H4 (cell line): ENCODE measurements at regions not wholly inside any gene's neighbourhood (a gene's known extent, or its start where the extent isn't known, plus 50 kb on each side); places are given as distances from the start of the nearest gene placed in this dataset.
"Not testable (repeated sequence)": the region's sequence is repeated elsewhere in the genome, so short reads cannot be mapped to it uniquely, and the experiment has no call there.

Experiments used
- DNase-seq: peaks from one replicate; pipeline ENCODE4 v3.0.0-alpha.2; 2015; ENCODE audit warnings: low spot score

DNA sequence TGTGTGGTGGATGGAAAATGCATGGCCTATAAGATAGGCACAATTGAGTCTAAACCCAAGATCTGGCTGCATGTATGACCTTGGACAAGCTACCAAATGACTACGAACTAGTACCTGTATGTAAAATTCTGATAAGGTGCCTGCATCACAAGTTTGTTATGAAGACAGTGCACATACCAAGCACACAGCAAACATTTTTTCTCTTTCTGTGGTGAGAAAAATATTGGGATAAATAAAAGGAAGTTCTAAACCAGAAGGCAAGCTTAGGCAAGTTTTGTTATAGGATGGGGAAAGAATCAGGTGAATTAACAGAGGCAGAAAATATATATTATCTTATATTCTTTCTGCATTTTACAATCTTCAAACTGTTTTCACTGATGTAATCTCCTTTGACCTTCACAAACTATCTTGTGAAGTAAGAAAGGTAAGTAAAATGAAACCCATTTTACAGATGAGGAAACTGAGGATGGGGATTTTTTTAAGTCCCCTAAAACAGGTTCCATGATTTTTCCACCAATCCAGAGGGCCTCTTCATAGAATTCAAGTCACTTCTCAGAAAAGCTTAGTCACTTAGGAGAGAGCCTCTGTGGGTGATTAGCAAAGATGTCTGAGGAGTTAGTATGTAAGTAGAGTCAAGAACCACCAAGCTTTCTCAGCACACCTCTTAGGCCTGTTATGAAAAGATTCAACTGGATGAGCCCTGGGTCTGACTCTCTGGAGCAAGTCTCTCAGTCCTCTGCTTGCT, 132.0 kb upstream of the RAP1B start:
- no peak for DNase-seq

DNA sequence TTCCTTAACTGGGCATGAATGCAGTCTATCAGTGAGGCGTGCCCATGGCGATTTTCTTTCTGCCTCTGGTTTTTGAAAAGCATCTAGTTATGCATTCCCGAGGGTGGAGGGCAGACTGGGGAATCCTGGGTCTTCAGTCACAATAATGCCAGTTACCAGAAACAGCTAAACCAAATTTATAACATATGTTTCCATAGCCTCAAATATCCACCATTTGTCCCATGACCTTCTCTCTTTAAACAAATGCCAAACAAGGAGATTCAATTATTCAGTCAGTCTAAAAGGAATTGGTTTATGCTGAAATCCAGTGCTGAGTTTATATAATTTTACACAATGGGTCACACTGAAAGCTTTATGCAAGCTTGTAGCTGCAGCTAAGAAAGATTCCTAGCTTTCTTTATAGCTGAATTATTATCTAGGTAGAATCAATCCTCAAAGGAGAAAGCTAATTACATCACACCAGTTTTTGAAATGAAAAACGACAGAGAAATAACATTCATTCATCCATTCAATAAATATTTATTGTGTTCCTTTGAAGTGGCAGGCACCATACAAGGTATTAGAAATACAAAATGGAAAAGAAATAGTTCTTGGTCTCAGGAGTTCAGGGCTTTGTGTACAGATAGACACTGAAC, 131.3 kb upstream of the RAP1B start:
- peak; percentile 33 for DNase-seq

DNA sequence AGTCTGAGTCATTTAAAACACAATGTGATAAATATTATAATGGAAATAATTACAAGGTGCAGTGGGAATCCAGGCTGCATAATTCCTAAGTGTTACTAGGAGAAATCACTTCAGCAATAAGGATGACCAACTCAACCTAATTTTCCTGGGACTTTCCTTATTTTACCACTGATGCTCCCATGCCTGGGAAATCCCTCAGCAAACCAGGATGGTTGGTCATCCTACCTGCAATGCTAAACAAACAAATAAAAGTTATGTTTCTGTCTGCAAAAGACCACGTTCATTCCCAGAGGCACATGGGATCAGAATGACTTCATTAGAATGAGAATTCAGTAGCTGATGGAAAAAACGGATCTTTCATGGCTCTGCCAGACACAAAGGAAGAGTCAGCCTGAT, 130.8 kb upstream of the RAP1B start:
- DNase-seq = peak; percentile 5

DNA sequence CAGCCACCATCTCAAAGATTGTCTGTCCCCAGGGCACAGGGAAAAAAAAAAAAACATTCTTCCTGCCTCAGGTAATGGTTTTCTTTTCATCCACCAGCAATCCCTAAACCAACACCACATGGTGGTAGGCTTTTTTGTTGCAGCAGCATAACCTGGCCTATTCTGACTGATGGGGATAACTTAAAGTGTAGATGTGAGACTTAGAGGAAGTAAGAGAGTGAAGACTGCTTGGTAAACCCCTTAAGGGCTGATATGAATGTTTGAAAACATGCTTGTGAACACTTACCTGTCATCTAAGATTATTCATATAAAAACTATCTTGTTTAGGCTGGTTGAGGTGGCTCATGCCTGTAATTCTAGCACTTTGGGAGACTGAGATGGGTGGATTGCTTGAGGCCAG, 130.2 kb upstream of the RAP1B start:
- DNase-seq = no peak

DNA sequence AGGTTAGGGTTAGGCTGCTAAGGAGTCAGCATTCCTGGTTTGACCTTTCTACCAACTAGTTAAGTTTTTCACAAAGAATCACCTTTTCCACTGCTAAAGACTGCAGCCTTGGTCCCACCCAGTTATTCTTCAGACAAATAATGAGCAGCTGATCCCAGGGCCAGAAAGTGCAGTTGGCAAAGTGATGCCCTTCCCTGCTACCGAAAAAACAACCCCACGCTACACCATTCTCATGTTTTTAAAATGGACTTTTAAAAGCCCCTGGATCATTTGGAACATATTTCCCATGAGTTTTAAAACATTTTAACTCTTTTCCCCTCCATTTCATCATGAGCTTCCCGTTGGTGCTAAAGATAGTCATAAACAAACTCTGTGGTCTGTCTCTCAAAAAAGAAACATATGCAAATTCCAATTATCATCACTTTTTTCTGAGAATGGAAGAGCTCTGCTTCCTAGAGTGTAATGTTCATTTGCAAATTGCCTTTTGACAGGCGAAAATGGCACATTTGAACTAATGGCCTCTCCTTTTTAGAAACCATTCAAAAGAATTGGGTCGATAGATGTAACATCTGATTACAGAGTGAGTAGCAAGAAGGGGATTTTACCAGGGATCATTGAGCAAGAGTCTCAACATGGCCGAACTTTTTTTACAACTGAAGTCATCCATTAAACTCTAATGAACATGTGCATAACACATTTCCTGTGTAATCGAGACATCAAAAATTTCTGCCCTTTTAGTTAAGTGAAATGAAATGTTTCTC, 129.3 kb upstream of the RAP1B start:
- no peak for DNase-seq

DNA sequence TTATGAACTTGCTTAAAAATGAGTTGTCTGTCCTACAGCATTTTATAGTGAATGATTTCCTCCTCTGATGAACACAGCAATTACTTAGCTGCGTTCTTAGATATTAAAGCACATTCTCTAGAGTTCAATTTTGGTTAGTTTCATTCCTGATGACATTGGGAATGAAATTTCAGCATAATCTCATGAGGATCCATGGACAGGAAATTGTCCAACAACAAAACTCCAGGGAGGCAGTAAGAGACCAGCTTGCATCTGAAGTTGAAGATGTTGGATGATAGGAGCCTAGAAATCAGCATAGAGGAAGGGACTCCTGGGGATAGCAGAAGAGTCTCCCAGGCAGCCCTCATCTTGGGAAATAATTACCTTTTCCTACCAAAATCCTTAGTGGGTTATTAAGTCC, 128.7 kb upstream of the RAP1B start:
- DNase-seq = no peak

DNA sequence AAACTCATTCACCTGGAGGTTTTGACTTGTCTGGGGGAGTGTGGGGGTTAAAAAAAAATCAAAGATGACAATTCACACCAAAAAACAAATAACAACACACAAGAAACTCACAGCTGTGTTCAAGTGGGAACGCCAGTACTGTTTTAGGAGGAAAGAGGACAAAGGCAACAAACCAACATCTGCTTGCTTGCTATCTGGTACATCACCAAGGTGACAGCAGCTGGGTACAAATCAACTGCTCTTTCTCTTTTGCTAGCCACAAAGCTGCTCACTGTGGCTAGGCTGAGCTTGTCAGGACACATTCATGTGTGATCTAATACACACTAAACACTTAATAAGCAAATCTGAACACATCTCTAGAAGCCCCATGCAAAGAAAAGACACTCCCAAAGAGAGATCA, 128.0 kb upstream of the RAP1B start:
- DNase-seq = no peak

DNA sequence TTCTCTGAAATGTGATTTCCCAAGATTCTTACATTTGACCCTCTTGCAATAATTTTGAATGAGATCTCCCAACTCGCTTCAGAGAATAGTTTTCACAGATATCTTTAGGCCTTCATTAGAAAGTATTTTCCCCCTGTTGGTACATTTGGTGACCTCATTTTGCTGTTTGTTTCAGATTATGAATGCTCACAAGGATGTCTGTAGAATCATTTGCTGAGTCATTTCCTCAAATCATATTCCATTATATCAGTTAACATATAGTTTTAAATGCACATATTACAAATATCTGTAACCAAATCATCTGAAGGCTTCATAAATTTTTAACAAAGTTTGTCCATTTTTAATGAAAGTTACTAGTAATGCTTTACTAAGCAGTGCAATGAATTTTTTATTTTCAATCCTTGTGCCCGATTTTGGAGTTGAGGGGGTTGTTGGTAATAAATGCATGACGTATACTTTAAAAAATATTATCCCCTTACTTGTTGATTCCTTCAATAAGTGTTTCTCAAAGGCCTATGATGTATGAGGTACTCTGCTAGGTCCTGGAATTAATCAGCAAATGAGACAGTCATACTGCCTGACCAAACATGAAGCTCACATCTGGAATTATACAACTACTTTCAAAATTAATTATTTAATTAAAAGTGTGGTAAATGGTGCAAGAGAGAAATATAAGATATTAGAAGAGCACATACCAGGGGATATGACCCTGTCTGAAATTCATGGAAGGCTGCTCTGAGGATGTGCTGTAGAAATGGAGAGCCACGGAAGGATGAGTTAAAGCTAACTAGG, 126.9 kb upstream of the RAP1B start:
- DNase-seq = no peak

DNA sequence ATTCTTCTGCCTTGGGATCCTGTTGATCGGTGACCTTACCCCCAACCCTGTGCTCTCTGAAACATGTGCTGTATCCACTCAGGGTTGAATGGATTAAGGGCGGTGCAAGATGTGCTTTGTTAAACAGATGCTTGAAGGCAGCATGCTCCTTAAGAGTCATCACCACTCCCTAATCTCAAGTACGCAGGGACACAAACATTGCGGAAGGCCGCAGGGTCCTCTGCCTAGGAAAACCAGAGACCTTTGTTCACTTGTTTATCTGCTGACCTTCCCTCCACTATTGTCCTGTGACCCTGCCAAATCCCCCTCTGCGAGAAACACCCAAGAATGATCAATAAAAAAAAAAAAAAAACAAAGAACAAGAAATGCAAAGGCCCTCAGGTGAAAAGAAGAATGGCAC, 126.1 kb upstream of the RAP1B start:
- DNase-seq = not testable (repeated sequence)

DNA sequence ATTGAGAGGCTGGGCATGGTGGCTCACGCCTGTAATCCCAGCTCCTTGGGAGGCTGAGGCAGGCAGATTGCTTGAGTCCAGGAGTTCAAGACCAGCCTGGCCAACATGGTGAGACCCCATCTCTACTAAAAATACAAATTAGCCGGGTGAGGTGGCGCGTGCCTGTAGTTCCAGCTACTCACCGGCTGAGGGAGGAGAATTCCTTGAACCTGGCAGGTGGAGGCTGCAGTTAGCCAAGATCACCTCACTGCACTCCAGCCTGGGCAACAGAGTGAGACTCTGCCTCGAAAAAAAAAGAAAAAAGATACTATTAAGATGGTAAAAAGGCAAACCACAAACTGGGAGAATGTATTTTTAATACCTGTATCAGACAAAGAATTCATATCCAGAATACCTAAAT, 124.2 kb upstream of the RAP1B start:
- DNase-seq = not testable (repeated sequence)

DNA sequence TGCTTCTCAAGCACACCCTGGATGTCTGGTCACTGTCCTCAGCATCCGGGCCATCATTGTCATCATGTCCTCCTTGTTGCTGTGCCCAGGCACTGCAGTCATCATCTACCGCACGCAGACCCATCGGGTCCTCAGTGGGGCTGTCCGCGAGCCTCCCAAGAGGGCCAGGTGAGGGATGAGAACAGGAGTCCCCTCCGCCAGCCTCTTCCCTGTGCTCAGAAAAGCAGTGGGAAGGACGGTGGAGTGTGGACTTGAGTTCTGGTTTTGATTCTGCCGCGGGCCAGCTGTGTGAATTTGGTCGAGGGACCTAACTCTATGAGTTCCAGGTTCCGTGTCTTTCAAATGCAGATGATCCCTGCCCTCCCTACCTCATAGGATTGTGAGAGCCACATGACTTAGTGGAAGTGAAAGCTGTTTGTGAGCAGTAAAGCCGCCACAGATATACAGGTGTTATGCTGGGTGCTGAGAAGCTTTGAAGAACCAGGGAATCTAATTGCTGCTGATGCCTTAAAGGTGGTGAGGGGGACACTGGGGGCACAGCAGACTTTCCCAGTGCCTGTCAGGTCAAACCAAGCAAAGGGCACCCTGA, 122.9 kb upstream of the RAP1B start:
- DNase-seq = no peak

DNA sequence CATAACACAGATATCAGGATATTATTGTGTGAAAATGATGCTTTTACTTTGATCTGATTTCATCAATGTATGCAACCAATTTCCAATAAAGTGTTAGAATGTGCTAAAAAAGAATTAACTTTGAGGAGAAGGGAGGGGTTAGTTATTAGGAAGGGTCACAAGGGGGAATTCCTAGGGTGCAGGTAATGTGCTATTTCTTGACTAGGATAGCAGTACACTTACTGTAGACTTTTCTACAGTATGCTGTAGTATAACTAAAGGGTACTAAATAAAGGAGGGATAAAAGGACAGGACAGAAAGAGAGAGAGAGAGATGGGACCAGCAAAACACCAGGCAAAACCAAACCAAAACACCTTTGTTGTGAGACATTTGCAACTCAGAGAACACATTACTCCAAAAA, 121.4 kb upstream of the RAP1B start:
- no peak for DNase-seq

DNA sequence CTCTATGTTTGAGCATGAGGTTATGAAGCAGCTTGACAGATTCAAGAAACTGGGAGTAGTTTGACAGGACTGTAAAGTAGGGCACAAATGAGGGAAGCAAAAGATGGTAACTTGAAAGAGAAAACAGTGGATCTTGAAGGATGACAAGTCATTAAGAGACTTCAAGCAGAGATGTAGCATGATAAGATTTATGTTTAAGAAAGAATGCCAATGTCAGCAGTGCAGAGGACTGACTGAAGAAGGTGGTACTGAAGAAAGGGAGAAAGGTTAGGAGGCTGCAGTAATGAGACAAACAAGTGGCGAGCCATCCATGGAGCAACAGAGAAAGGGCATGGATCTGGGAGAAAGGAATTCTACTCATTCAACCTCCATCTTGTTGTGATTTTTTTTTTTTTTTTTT, 120.2 kb upstream of the RAP1B start:
- no peak for DNase-seq

DNA sequence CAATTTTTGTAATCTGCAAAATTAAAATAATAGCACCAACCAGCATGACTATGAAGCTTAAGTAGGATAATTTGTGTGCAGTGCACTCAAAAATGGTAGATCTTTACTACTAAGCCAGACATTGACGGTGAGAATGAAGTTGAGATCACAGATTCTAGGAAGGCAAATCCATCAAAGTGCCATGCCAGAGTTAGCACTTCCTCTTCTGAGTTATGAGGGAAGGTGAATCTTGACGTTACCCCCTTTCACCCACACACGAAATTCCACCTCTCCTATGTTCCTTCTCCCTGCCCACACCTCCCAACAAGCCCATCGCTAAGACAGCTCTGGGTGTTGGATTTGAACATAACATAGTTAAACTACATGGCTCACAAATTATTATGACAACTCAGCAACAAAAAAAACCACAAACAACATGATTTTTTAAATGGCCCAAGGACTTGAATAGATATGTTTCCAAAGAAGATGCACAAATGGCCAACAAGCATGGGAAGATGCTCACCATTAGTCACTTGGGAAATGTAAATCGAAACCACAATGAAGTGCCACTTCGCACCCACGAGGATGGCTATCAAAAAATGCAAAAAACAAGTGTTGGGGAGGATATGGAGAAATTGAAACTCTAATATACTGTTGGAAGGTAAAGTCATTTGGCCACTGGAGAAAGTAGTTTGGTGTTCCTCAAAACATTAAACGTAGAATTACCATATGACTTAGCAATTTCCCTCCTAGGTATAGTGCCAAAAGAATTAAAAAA, 119.3 kb upstream of the RAP1B start:
- DNase-seq = no peak

DNA sequence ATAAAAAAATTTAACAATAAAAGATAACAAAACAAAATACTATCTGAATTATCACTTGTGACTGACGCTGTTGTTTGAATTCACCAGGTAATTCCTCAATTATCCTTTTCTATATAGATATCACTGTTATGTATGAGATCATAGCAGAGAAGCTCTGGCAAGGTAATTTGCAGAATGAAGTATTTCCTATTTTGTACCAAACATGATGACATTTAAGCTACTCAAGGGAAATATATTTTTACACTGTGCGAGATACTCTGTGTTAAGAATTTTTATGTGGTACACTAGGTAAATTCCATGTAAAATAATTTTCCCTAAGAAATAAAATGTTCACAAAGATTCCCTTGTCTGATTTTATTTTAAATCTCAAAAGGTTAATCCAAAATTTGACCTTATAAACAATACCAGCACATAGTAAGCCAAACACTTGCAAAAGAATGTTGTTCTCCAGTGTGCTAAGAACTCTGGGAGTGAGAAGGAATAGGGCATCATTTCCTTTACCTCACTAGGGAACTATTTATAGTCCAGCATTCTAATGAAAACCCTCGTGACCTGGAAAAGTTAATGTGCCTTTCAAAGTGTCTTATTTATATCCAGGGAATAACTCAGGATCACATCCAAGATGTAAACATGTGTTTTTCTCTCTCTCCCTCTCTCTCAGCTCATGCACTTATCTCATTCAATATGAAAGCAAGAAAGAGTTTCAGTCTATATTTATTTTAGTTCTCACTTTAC, 115.2 kb upstream of the RAP1B start:
- peak; percentile 65 for DNase-seq

DNA sequence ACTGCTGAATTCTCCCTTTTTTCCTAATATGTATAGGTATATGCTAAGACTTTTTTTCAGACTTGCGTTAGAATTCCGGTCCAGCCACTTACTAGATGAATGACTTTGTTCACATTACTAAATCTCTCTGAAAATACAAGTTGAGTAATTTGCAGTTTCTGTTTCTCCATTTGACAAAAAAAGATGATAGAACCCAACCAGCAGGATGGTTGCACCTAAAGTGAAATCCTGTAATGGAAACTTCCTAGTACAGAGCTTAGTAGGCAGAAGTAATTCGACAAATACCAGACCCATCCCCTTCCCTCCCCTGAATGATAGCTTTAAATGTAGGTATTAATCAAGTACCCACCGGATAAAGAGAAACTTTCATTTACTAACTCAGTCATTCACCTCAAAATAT, 113.6 kb upstream of the RAP1B start:
- DNase-seq = no peak

DNA sequence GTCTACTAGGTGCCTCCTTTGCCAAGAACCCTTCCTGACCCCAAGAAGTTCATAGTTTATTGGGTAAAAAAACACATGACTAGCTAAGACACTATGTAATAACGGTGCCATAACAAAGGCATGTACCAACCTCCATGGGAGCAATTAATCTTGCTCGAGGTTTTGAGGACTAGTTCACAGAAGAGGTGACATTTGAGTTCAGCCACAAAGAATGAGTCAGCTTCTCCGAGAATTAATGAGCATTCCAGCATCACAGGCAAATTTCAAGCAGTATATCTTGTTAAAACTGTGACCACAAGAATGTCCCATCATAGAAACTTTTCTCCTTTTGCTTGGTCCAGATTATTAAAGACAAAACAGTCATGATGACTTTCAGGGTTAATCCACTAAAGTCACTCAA, 113.0 kb upstream of the RAP1B start:
- DNase-seq = peak; percentile 90

DNA sequence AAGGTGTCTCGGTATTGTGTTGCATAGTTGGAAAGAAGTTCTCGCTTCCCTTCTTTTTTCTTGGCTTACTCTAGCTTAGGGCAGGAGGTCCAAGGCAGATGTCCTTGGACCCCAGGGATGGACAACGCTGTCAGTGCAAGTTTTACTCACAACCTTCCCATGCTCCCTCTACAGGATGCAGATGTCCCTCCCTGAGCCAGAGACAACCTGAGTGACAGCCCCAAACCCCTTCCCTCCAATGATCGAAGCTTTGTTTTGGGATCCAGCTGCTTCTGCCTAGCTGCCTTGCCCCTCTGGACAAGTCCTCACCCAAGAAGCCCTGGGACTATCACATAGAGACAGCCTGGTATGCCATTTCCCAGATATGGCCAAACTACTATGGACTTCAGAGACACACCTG, 112.0 kb upstream of the RAP1B start:
- no peak for DNase-seq

DNA sequence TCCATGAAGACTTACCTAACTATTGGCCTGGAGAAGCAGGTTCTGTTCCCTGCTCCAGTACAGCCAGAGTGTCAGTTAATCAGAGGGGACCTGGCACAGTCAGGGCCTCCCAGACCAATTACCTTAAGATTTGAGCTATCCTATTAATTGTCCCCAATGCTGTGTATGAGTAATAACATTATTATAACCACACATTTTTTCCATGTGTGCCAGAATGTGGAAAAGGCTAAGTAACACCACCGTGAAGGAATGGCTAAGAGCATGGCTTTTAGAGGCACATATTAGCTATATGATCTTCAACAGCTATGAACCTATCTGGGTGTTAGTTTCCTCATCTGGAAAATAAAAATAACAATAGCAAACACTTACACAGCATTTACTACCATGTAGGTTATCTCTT, 111.1 kb upstream of the RAP1B start:
- no peak for DNase-seq

DNA sequence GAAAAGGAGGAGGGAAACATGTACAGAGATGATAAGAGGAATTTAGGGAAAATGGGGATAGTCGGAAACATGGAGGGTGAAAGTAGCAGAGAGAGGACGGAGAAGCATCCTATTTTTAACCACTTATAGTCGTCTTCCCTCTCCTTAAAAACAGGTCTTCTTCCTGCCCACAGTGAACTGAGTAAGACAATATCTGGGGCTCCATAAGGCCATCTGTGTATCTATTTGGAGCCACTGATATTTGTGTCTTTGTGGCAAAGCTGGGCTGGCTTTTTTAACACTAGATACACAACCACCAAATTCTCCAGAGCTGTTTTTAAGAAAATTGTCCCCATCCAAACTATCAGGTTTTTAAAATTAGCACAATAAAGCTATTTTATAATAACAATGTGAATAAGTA, 109.5 kb upstream of the RAP1B start:
- no peak for DNase-seq
